HG03025 (cell line): ENCODE measurements at regions not wholly inside any gene's neighbourhood (a gene's known extent, or its start where the extent isn't known, plus 50 kb on each side); places are given as distances from the start of the nearest gene placed in this dataset.
"Not testable (repeated sequence)": the region's sequence is repeated elsewhere in the genome, so short reads cannot be mapped to it uniquely, and the experiment has no call there.

Source experiments
- ATAC-seq: cut with Tn5 transposase; IDR thresholded peaks from one replicate; pipeline ENCODE4 v1.9.1; 2021; ENCODE audit warnings: mild to moderate bottlenecking, moderate library complexity; ENCODE audit not compliant: unreplicated experiment, low FRiP score

DNA sequence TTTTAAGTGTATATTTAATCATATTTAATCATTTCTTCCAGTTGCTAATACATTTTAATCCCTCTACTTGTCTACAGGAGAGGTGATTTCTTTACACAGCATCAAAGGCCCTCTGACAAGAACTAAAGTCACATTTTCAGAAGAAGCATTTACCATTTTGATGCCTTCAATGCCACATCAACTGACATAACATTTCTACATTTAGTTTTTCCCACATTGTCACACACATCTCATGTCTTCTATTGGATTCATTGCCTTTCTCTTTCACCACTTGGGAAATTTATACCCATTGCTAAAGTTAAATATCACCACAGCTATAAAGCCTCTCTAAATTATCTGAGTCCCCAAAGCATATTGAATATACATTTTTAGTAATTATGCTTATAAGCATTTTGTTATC is 1907.5 kb upstream of the CDH9 start:
- no peak for ATAC-seq

- ATAC-seq: not testable (repeated sequence)
Observed at GRCh38 chr5:28929366-28929765, 1891.0 kb upstream of the CDH9 start.

GRCh38 chr5:28928327-28928790 is 1890.0 kb upstream of the CDH9 start:
- ATAC-seq: not testable (repeated sequence)

GRCh38 chr5:28927559-28928326 is 1889.4 kb upstream of the CDH9 start:
- ATAC-seq: no peak

DNA sequence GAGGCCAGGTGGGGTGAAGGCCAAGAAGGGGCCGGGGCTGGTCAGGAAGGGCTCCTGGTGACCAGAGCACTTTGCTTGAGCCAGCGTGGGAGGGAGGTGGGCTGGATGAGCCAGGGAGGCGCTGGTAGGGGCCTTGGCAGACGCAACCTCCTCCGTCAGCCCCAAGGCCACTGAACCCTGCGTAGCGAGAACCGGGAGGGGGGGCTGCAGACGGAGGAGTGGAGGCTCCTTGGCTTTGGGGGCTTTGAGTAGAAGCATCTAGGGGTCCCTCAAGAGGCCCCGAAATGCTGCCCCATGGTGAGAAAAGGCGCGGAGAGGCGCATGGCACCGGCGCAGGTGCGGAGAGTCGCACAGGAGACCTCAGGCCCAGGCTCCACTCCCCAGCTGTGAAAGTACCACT is 1888.0 kb upstream of the CDH9 start:
- ATAC-seq: no peak

GRCh38 chr5:28917631-28918030 is 1879.2 kb upstream of the CDH9 start:
- no peak for ATAC-seq

DNA sequence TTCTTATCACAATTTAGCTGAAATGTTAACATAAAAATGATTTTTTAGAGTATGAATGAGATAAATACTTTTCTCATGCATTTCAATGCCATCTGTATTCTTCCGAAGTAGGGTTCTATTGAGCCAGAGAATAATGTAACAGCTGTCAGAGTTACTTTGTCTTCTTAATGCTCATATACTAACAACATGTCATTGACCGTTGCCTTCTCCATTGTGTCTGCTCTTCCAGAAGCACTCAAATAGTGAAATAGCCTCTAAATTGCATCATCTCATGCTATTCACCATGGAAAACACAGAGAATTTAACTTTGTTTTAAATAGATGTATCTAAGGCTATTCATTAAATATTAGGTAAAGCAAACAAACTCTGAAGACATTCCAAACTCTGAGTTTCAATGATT is 1875.9 kb upstream of the CDH9 start:
- no peak for ATAC-seq

GRCh38 chr5:28903643-28904042 is 1865.3 kb upstream of the CDH9 start:
- no peak for ATAC-seq

GRCh38 chr5:28896949-28897348 is 1858.6 kb upstream of the CDH9 start:
- ATAC-seq: no peak

- ATAC-seq: no peak
Observed at GRCh38 chr5:28880936-28881335, 1842.5 kb upstream of the CDH9 start.

DNA sequence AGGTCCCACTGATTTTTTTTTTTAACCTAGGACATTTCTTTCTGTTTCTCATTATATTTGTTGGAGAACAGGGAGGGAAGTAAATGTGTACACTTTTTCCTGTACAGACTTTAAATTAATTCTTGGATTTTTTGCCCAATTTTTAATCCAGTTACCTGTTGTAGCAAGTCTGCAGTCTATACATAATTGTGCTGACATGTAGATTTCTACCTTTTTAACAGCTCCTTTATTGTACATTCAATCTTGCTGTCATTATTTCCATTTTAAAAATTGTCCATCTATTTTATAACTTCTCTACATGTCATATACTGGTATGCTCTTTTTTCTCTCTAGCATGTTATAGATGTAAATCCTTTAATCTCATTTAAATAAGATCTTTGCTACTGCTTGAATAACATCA is 1838.7 kb upstream of the CDH9 start:
- ATAC-seq: no peak

DNA sequence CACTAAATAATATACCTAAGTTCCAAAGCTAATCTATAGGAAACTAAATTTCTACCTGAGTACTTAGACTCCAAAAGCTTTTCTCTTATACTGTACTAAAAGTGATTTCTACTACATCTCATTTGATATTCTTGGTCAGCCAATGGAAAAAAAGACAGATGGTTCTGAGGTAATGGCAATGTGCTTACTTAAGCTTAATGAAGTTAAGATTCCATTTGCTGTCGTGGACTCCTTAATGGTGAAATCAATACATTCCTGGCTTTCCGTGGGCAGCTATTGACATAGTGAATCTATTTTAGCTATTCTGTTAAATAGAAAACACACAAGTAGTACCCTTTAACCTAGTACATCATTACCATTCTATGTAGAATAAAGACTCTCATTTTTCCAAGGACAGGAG is 1825.6 kb upstream of the CDH9 start:
- no peak for ATAC-seq

DNA sequence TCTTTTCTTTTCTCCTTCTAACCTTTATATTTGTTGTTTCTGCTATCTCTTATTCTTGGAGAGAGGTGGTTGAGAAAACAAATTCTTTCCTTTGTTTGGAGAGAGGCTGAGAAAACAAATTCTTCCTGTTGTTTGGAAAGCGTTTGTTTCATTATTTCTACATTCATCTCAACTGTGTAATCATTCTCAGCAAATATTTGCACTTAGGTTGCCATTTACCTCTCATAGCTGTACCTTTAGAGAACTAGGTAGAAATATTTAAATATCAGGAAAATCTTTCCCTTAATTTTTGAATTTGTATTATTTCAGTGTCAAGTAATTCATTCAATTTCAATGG is 1824.4 kb upstream of the CDH9 start:
- no peak for ATAC-seq

- no peak for ATAC-seq
Observed at GRCh38 chr5:28862137-28862859, 1823.9 kb upstream of the CDH9 start.

DNA sequence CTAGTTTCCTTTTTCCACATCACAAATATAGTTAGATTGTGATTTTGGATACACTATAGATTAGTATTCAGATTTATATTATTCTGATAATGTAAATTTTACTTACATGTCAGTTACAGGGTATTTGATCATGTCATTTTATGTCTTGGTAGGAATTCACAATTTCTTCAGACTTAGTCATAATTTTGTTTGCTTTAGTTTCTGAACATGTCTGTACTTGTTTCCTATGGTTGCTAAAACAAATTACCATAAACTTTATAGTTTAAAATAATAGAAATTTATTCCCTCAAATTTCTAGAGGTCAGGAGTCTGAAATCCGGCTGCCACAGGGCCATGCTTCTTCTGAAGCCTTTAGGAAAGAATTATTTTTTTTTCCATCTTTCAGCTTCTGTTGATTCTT is 1817.2 kb upstream of the CDH9 start:
- no peak for ATAC-seq

DNA sequence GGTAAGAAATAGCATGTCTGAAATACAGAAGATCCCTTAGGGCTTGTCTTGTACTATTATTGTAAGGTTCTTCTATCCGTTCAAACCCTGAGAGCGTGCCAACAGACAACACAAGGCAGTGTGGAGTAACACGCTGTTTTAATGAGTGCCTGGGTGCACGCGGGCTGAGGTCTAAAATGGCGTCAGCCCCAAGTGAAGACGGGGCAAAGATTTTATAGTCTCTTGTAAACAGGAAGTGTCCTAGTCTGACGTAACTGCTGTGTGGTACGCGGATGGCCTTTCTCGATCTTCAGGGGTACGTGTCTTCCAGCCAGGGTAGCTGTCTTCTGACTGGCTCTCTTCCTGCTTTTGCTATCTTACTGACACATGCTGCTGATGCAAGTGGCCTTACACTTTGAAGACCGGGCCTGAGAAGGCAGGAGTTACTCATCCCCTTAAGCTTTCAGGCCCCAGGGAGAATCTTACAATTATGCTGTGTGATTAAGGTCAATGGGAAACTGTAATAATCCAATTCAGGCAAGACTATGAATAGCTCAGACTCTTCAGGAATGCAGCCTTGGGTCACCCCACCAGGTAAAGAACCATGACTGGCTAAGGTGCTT is 1812.0 kb upstream of the CDH9 start:
- no peak for ATAC-seq

DNA sequence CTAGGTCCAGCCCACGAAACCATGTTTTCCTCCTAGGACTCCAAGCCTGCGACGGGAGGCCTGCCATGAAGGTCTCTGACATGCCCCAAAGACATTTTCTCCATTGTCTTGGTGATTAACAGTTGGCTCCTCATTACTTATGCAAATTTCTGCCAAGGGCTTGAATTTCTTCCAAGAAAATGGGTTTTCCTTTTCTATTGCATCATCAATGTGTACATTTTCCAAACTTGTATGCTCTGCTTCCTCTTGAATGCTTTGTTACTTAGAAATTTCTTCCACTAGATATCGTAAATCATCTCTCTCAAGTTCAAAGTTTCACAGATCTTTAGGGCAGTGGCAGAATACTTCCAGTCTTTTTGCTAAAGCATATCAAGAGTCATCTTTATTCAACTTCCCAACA is 1792.7 kb upstream of the CDH9 start:
- no peak for ATAC-seq

DNA sequence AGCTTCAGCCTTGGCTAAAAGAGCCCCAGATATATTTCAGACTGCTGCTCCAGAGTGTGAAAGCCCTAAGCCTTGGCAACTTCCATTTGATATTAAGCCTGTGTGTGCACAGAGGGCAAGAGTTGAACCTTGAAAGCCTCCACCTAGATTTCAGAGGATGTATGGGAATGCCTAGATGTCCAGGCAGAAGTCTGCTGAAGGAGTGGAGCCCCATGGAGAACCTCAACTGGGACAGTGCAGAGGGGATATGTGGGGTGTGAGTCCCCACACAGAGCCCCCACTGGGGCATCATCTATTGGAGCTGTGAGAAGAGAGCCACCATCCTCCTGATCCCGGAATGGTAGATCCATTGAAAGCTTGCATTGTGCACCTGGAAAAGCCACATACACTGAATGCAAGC is 1784.8 kb upstream of the CDH9 start:
- no peak for ATAC-seq

DNA sequence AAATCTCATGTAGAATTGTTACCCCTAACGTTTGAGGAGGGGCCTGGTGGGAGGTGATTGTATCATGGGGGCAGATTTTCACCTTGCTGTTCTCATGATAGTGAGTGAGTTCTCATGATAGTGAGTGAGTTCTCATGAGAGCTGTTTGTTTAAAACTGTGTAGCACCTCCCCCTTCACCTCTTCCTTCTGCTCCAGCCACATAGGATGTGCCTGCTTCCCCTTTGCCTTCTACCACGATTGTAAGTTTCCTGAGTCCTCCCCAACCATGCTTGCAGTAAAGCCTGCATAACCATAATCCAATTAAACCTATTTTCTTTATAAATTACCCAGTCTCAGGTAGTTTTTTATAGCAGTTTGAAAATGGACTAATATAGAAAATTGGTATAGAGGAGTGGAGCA is 1783.7 kb upstream of the CDH9 start:
- ATAC-seq: no peak

DNA sequence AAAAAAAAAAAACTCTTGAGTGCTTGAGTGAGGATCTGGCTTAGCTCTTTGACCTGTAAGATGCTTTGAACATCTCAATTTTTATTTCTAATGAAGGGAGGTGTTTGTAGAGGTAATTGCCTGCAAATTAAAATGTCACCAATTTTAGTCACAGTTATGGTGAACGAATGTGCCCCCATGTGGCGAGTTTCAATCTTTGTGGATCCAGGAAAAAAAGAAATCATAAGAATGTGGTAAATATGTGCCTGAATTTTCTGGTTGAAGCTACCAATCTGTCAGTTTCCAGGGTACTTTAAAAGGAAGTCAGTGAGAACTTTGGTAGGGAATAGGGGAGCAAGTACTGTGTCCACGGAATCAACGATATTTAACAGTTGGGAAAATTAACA is 1772.4 kb upstream of the CDH9 start:
- no peak for ATAC-seq

DNA sequence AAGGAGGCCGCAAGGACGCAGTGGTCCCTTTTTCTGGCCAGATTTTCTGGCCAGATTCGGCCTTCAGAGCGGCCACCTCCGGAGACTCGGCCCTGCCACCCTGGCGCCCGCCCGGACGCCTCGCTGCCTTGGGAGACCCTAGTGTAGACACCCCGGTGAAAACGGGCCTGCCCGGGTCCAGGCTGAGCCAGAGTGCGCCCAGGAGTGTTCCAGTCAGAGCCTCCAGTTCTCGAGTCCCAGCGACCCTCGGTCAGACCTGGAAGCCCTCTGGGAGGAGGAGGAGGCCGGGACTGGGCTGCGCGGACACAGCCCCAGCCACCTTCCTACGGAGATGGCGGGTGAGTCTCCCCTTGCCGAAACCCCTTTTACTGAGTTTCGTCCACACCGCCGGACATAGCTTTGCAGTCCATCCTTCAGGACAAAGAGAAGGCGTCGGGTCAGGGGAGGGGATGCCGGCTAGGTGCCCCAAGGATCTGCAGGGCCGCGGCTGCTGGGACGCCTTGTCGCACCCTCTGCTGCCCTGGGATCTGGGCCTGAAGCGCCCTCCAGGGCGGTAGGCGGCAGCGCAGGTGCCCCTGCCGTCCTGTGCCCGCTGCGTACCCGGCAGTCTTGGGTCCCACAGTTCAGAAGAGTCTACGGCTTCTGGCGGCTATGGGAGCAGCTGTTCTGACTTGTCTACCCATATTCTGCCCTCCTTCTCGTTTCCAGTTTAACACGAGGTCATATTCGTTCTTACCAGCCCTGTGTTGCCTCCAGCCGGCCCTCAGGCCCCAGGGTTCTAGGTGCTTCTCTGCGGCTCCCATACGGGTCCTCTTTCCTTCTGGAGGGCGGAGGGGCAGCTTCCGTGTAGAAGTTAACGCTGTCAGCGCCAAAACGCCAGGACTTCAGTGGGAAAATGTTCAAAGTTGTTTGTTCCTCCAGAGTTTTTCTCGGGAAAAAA is 1771.7 kb upstream of the CDH9 start:
- ATAC-seq: no peak
